Suprapubic skin (tissue), 4 donors: ENCODE measurements at regions not wholly inside any gene's neighbourhood (a gene's known extent, or its start where the extent isn't known, plus 50 kb on each side); places are given as distances from the start of the nearest gene placed in this dataset.

Experiments
- DNase-seq, 2 donors: peaks; one replicate each; pipeline ENCODE4 v3.0.0-alpha.2; 2019; ENCODE audit warnings: low spot score in 2 of 2
- H3K27ac ChIP-seq: fragments of 200-600 bp; sonication (generic); one replicate; pipeline ENCODE4 v1.5.1; 2019
- H3K27me3 ChIP-seq: fragments of 200-600 bp; sonication (generic); one replicate; pipeline ENCODE4 v1.5.1; 2019
- H3K36me3 ChIP-seq: fragments of 200-600 bp; sonication (generic); one replicate; pipeline ENCODE4 v1.5.1; 2019
- H3K4me1 ChIP-seq: fragments of 200-600 bp; sonication (generic); one replicate; pipeline ENCODE4 v1.5.1; 2019
- H3K4me3 ChIP-seq: fragments of 200-600 bp; sonication (generic); one replicate; pipeline ENCODE4 v1.5.1; 2019; ENCODE audit warnings: mild to moderate bottlenecking
- H3K9me3 ChIP-seq: fragments of 200-600 bp; sonication (generic); one replicate; pipeline ENCODE4 v1.5.1; 2019
- CTCF ChIP-seq, 2 donors: fragments of 200-600 bp in 1 of 2; fragments of 450-650 bp in 1 of 2; sonication (generic) in 1 of 2; IDR thresholded peaks; one replicate each; pipeline ENCODE4 v1.5.1; 2016 to 2019; ENCODE audit warnings: antibody characterized with exemption in 2 of 2, mild to moderate bottlenecking in 1 of 2, moderate library complexity in 1 of 2
- EP300 ChIP-seq: sonication (generic); formaldehyde crosslinking; IDR thresholded peaks from one replicate; pipeline ENCODE4 v1.6.1; 2017; ENCODE audit warnings: antibody characterized with exemption
- POLR2A ChIP-seq, 2 donors: fragments of 450-650 bp; IDR thresholded peaks; one replicate each; pipeline ENCODE4 v1.6.1; 2017; ENCODE audit warnings: antibody characterized with exemption in 2 of 2, mild to moderate bottlenecking in 2 of 2, moderate library complexity in 2 of 2
- POLR2AphosphoS5 ChIP-seq, 3 donors: sonication (generic); formaldehyde crosslinking; IDR thresholded peaks; one replicate each; pipeline ENCODE4 v1.6.1; 2017; ENCODE audit warnings: antibody characterized with exemption in 3 of 3
- WGBS: methylation state at CpG from one replicate; pipeline ENCODE4 v1.1.5; 2018; 5-methylcytosine and 5-hydroxymethylcytosine counted together

GRCh38 chr2:21693081-21693480 lies 569.3 kb downstream of the TDRD15 start:
- Histone ChIP-seq H3K4me3 (no peak overlapping the region), H3K36me3 (no peaks in the 10 kb centered on the region), H3K27ac (no peak overlapping the region), H3K27me3 (no peaks in the 10 kb centered on the region), H3K9me3 (no peaks in the 10 kb centered on the region), H3K4me1 (no peaks in the 10 kb centered on the region)
- DNase-seq: no peak
- no peak for TF ChIP-seq EP300
- no peak for TF ChIP-seq CTCF (IDR thresholded peaks at IDR 0.05)

GRCh38 chr2:21694079-21694878 lies 570.5 kb downstream of the TDRD15 start:
- Histone ChIP-seq H3K36me3 (no peaks in the 10 kb centered on the region), H3K9me3 (no peaks in the 10 kb centered on the region), H3K4me1 (no peaks in the 10 kb centered on the region), H3K27me3 (no peaks in the 10 kb centered on the region), H3K4me3 (no peak overlapping the region), H3K27ac (no peak overlapping the region)
- DNase-seq: no peak
- 89% methylated on average over 3 of the region's 3 CpGs for WGBS
- TF ChIP-seq CTCF (IDR thresholded peaks at IDR 0.05) (no peak), POLR2A (IDR thresholded peaks at IDR 0.05) (no peak), POLR2AphosphoS5 (IDR thresholded peaks at IDR 0.05) (no peak), EP300 (no peak)

- no peak for DNase-seq
- Histone ChIP-seq H3K9me3 (no peaks in the 10 kb centered on the region), H3K36me3 (no peaks in the 10 kb centered on the region), H3K4me3 (no peak overlapping the region), H3K27ac (no peak overlapping the region), H3K4me1 (no peaks in the 10 kb centered on the region), H3K27me3 (no peaks in the 10 kb centered on the region)
- WGBS: 85% methylated on average over 4 of the region's 4 CpGs
- TF ChIP-seq CTCF (IDR thresholded peaks at IDR 0.05): no peak
- no peak for TF ChIP-seq POLR2AphosphoS5 (IDR thresholded peaks at IDR 0.05)
- no peak for TF ChIP-seq EP300
- no peak for TF ChIP-seq POLR2A (IDR thresholded peaks at IDR 0.05)
Observed at GRCh38 chr2:21696900-21697299, 573.1 kb downstream of the TDRD15 start.

GRCh38 chr2:21700644-21701043 lies 576.9 kb downstream of the TDRD15 start:
- TF ChIP-seq EP300 (no peak), CTCF (IDR thresholded peaks at IDR 0.05) (no peak), POLR2A (IDR thresholded peaks at IDR 0.05) (no peak), POLR2AphosphoS5 (IDR thresholded peaks at IDR 0.05) (no peak)
- no peak for DNase-seq
- Histone ChIP-seq H3K4me1 (no peaks in the 10 kb centered on the region), H3K27ac (no peak overlapping the region), H3K27me3 (no peaks in the 10 kb centered on the region), H3K4me3 (no peak overlapping the region), H3K36me3 (no peaks in the 10 kb centered on the region), H3K9me3 (no peaks in the 10 kb centered on the region)

- WGBS: 77% methylated on average over 4 of the region's 4 CpGs
- no peak for DNase-seq
- Histone ChIP-seq H3K27me3 (no peaks in the 10 kb centered on the region), H3K27ac (no peak overlapping the region), H3K9me3 (no peaks in the 10 kb centered on the region), H3K4me3 (no peak overlapping the region), H3K4me1 (no peaks in the 10 kb centered on the region), H3K36me3 (no peaks in the 10 kb centered on the region)
- TF ChIP-seq EP300 (no peak), POLR2AphosphoS5 (IDR thresholded peaks at IDR 0.05) (no peak), CTCF (IDR thresholded peaks at IDR 0.05) (no peak), POLR2A (IDR thresholded peaks at IDR 0.05) (no peak)
Observed at GRCh38 chr2:21710031-21710430, 586.3 kb downstream of the TDRD15 start.
